Urinary bladder (tissue), 3 donors: ENCODE measurements at regions not wholly inside any gene's neighbourhood (a gene's known extent, or its start where the extent isn't known, plus 50 kb on each side); places are given as distances from the start of the nearest gene placed in this dataset.
"Not testable (repeated sequence)": the region's sequence is repeated elsewhere in the genome, so short reads cannot be mapped to it uniquely, and the experiment has no call there.

Source experiments
- DNase-seq: peaks from one replicate; pipeline ENCODE4 v3.0.0-alpha.2; 2015; ENCODE audit errors: extremely low spot score
- H3K27ac ChIP-seq: one replicate; pipeline ENCODE4 v1.5.1; 2013; ENCODE audit warnings: low read depth, mild to moderate bottlenecking, moderate library complexity
- H3K36me3 ChIP-seq: one replicate; pipeline ENCODE4 v1.6.1; 2013; ENCODE audit warnings: mild to moderate bottlenecking, moderate library complexity; ENCODE audit not compliant: insufficient read depth
- H3K4me1 ChIP-seq: one replicate; pipeline ENCODE4 v1.6.1; 2013; ENCODE audit warnings: mild to moderate bottlenecking, moderate library complexity; ENCODE audit not compliant: insufficient read depth
- H3K4me3 ChIP-seq: one replicate; pipeline ENCODE4 v1.5.1; 2013; ENCODE audit warnings: low read depth, low read length
- WGBS: extraction: QIAGEN DNeasy Blood & Tissue Kit; methylation state at CpG from one replicate; pipeline ENCODE4 v1.1.7; 2013; 5-methylcytosine and 5-hydroxymethylcytosine counted together
- donor health status: healthy with polysubstance abuse.
- donor health status: healthy.

DNA sequence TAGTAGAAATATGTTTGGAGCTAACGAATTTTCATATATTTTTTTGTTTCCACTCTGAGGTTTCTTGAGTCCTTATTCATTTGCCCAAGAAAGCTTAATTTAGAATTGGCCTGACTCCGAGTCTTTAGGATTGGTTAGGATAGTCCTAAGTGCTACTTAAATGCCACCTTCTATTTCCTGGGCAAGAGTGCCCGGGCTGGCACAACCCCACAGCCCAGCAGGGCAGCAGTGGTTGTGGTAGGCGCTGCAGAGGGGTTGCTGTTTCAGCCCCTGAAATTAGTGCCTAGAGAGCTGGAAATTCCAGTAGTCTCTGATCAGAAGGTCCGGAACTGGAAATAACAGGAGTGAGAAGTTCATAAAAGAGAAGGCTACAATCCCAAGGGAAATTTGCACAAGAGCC is 139.4 kb upstream of the TENT5A start:
- no peaks in the 10 kb centered on the region for H3K4me1 ChIP-seq
- no peak for DNase-seq
- WGBS = 95% methylated on average over 5 of the region's 5 CpGs

DNA sequence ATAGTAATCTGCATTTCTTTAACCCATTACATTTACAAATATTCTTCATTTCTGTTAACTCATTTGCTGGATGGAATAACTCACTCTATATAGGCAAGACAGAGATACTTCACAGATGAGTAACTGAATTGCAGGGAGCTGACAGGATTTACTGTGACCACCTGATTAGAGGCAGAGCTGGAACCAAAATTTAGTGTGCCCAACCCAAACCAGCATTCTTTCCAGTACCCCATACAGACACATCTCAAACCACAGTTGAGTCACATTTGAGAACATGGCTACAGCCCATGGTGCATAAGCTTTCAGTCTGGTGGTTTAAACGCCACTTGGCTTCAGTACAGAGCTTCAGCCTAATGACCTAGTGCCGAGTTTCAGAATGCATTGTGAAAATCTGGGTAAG is 138.4 kb upstream of the TENT5A start:
- Histone ChIP-seq H3K4me3 (no peak overlapping the region), H3K27ac (no peak overlapping the region), H3K4me1 (no peaks in the 10 kb centered on the region), H3K36me3 (no peaks in the 10 kb centered on the region)
- DNase-seq = no peak
- WGBS = 87% methylated on average over 2 of the region's 2 CpGs

More for the DNA sequence above, 139.4 kb upstream of the TENT5A start:
- Histone ChIP-seq H3K4me3 (no peak overlapping the region), H3K36me3 (no peaks in the 10 kb centered on the region), H3K27ac (no peak overlapping the region)

DNA sequence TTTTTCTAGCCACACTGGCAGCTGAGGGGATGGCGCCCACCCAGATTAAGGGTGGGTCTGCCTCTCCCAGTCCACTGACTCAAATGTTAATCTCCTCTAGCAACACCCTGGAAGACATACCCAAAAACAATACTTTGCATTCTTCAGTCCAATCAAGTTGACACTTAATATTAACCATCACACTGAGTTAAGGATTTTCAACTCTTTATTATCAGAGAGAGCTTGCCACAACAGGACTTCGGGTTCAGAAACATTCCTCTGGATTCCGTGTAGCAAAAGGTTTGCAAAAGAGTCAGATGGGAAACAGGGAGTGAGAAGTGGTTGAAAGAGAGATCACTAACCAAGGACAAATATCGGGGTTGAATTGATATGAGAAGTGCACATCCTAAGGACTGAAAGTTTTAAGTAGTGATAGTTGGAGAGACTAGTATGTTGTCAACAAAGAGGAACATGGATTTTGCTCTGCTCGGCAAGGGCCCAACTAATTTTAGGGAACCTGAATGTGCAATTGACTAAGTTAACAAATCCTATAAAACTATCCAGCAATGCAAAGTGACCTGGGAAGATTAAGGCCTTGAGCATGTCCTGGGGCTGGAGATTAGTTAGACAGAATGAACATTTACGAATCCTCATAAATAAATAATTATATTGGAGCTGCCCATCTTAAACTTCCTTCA is 137.0 kb upstream of the TENT5A start:
- Histone ChIP-seq H3K27ac (no peak overlapping the region), H3K36me3 (no peaks in the 10 kb centered on the region), H3K4me1 (no peaks in the 10 kb centered on the region), H3K4me3 (no peak overlapping the region)
- 64% methylated on average over 6 of the region's 6 CpGs for WGBS
- no peak for DNase-seq

DNA sequence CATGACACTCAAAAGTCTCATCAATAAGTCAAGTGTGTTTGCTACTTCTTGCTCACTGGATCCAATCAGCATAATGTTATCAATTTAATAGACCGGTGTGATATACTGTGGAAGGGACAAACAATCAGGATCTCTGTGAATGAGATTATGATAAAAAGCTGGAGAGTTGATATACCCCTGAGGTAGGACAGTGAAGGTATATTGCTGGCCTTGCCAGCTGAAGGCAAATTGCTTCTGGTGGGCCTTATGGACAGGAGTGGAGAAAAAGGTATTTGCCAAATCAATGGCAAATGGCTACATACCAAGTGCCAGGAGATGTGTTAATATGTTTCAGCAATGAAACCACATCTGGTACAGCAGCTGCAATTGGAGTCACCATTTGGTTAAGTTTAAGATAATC is 134.4 kb upstream of the TENT5A start:
- H3K27ac ChIP-seq, H3K4me3 ChIP-seq, H3K36me3 ChIP-seq, DNase-seq, H3K4me1 ChIP-seq: not testable (repeated sequence)
- WGBS = 99% methylated on average over 1 of the region's 1 CpG

DNA sequence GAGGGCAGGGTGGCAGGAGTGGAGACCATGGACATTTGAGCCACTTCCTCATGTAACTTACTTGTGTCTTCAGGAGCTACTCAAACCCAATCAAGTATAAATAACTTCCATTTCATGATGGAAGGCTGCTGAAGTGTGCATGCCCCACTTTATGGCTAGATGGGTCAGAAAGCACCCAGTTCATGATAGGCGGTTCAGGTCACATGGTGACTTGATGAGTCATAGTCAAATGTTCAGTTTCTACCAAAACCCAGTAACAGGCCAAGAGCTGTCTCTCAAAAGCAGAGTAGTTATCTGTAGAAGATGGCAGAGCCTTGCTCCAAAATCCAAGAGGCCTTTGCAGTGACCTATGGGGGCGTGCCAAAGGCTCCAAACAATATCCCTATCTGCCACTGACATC is 133.7 kb upstream of the TENT5A start:
- no peak for DNase-seq
- Histone ChIP-seq H3K36me3 (no peaks in the 10 kb centered on the region), H3K4me3 (no peak overlapping the region), H3K4me1 (no peaks in the 10 kb centered on the region), H3K27ac (no peak overlapping the region)
- WGBS = 94% methylated on average over 2 of the region's 2 CpGs

DNA sequence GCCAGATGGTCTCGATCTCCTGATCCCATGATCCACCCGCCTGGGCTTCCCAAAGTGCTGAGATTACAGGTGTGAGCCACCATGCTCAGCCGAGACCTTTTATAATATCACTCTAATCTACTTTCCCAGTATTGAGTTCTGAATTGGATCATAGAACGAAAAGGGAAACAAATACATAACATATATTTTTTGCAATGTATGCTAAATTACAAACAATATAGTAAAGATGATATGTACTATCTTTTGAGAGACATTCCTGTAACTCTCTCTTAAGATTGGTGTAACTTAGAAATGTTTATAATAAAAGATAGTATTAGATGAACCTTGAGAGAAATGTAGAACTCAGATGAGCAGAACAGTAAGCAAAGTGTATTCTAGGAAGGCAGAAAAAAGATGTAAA is 129.2 kb upstream of the TENT5A start:
- WGBS = 95% methylated on average over 4 of the region's 4 CpGs
- Histone ChIP-seq H3K4me3 (no peak overlapping the region), H3K4me1 (no peaks in the 10 kb centered on the region), H3K27ac (no peak overlapping the region), H3K36me3 (no peaks in the 10 kb centered on the region)
- no peak for DNase-seq

DNA sequence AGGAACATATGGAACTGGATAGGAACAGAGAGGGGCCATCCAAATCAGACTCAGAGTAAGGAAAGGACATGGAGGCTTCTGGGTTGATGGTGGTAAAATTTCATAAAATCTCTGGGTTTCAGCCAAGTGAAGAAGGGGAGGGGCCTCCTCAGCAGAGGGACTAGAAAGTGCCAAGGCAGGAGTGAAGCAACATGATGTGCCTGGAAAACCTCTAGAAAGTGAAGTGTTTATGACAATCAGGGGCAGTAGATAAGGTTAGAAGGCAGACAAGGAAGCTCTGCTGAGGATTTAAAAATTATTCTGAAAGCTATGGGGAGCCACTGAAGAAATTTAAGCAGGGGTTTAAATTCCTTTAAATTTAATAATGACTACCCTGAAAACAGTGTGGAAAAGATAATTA is 126.0 kb upstream of the TENT5A start:
- Histone ChIP-seq H3K36me3 (no peaks in the 10 kb centered on the region), H3K27ac (no peak overlapping the region), H3K4me3 (no peak overlapping the region), H3K4me1 (no peaks in the 10 kb centered on the region)
- no peak for DNase-seq

DNA sequence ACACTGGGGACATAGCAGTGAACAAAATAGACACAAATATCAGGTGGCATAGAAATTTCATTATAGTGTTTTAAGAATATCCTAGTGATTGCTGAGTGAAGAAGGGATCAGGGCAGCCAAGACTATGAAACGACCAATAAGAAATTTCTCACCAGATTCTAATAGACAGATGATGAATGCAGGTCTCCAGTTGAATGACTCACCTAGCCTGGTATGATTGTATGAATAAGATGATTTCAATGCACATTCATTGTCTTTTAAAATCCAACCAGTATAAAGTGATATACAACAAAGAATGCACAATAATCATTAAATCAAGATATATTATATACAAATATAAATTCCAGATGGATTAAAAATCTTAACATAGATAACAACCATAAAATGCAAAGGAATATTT is 124.5 kb upstream of the TENT5A start:
- 67% methylated on average over 1 of the region's 1 CpG for WGBS
- H3K4me1 ChIP-seq = no peaks in the 10 kb centered on the region
- no peak overlapping the region for H3K27ac ChIP-seq
- no peak overlapping the region for H3K4me3 ChIP-seq
- DNase-seq = no peak
- no peaks in the 10 kb centered on the region for H3K36me3 ChIP-seq

DNA sequence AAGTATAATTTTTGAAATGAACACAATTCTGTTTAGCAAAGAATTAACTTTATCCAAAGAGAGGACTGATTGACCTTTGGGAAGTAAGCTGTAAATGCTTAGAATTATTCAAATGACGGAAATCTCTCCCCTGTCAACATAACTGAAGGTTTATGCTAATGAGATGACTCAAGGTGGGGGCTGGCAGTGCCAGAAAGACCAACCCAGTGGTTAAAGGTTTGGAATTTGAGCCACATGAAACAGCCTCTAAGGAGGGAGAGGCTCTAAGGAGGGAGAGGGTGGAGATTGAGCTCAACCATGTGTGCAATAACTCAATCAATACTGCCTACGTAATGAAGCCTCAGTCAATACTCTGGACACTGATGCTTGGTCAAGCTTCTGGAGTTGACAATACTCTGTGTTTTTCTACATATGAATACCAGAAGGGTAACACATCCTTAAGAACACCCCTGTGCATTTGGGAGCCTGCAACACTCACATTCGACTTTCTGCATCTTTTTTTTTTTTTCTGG is 123.4 kb upstream of the TENT5A start:
- Histone ChIP-seq H3K27ac (no peak overlapping the region), H3K36me3 (no peaks in the 10 kb centered on the region), H3K4me1 (no peaks in the 10 kb centered on the region), H3K4me3 (no peak overlapping the region)
- WGBS = 93% methylated on average over 3 of the region's 3 CpGs
- no peak for DNase-seq

DNA sequence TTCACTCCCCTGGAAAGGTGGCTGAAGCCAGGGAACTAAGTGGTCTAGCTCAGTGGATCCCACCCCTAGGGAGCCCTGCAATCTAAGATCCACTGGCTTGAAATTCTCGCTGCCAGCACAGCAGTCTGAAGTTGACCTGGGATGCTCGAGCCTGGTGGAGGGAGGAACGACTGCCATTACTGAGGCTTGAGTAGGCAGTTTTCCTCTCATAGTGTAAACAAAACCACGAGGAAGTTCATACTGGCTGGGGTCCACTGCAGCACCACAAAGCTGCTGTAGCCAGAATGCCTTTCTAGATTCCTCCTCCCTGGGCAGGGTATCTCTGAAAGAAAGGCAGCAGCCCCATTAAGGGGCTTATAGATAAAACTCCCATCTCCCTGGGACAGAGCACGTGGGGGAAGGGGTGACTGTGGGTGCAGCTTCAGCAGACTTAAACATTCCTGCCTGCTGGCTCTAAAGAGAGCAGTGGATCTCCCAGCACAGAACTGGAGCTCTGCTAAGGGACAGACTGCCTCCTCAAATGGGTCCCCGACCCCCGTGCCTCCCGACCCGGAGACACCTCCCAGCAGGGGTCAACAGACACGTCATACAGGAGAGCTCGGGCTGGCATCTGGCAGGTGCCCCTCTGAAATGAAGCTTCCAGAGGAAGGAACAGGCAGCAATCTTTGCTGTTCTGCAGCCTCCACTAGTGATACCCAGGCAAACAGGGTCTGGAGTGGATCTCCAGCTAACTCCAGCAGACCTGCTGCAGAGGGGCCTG is 117.4 kb upstream of the TENT5A start:
- not testable (repeated sequence) for H3K27ac ChIP-seq
- 61% methylated on average over 11 of the region's 11 CpGs for WGBS

DNA sequence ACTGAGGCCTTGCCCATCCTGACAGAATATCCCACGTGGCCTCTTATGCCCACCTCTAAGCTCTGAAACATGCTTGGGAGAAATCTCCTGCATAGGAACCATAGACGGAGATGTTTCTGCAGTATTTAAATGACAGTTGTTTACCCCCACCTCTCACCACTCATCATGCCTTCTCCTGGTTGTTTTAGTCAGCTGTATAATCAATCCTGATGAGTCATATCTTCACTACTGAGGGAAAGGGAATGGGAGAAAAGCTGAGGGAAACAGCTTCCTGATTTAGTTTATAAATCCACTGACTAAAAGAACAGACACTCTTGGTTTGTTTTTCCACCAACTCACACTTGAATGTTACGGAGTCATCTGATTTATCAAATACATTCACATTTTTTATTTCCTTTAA is 113.2 kb upstream of the TENT5A start:
- 43% methylated on average over 3 of the region's 3 CpGs for WGBS
- Histone ChIP-seq H3K36me3 (no peaks in the 10 kb centered on the region), H3K27ac (no peak overlapping the region), H3K4me1 (no peaks in the 10 kb centered on the region), H3K4me3 (no peak overlapping the region)
- DNase-seq = no peak

More for the DNA sequence above, 117.4 kb upstream of the TENT5A start:
- not testable (repeated sequence) for H3K36me3 ChIP-seq, DNase-seq, H3K4me1 ChIP-seq, H3K4me3 ChIP-seq

DNA sequence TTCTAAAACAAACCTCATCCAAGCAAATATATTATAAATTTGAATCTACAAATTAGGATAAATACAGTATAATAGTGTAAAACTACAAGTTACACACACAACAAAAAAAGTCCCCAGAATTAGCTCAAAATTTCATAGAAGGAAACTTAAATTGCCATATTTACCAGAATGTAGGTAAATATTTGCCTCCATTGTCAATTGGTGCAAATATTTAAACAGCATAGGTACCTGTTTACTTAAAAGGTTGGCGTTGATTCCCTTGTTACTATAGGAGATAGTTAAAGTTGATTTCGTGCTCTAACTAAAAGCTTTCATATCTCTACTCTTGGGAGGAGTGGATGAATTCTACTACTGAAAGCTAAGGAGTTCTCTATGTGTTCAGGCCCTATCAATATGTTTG is 111.6 kb upstream of the TENT5A start:
- Histone ChIP-seq H3K27ac (no peak overlapping the region), H3K4me1 (no peaks in the 10 kb centered on the region), H3K36me3 (no peaks in the 10 kb centered on the region), H3K4me3 (no peak overlapping the region)
- 91% methylated on average over 2 of the region's 2 CpGs for WGBS
- DNase-seq = no peak

DNA sequence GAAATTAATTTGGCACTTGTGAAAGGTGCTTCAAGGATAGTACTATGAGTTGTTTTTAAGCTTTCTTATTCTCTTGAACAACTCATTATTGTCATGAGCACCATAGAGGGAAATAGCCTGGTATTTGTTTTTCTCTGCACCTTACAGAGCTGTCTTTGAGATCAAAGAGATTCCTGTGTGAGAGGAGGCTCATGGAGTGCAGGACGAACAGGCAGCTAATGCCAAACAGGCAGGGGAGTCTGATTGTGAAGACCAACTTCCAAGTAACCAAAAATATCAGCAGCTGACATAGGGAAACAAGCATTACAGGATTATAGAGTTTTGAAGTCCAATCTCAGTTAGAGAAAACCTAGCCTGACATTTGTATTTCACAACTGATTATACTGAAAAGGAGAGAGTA is 110.6 kb upstream of the TENT5A start:
- 48% methylated on average over 1 of the region's 1 CpG for WGBS
- no peaks in the 10 kb centered on the region for H3K4me1 ChIP-seq
- no peak overlapping the region for H3K4me3 ChIP-seq
- H3K36me3 ChIP-seq = no peaks in the 10 kb centered on the region
- no peak for DNase-seq
- no peak overlapping the region for H3K27ac ChIP-seq

DNA sequence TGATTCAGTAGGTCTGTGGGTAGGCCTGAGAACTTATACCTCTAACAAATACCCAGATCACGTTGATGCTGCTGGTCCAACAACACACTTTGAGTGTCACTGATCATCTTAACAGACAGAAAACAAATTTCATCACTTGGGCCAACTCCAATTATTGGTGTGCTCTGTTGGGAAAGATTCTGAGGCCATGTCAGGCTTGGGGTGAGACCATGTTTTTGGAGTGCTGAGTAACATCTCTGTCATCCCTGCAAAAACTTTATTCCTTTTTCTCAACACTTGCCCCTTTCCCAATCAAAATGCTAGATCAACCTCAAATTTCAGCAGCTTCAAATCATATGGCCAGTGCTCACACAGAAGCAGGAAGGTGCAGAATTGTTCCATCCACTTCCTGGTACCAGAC is 108.8 kb upstream of the TENT5A start:
- Histone ChIP-seq H3K4me1 (no peaks in the 10 kb centered on the region), H3K36me3 (no peaks in the 10 kb centered on the region), H3K27ac (no peak overlapping the region), H3K4me3 (no peak overlapping the region)
- WGBS = 98% methylated on average over 1 of the region's 1 CpG
- DNase-seq = no peak
